ENCODE measurements at regions not wholly inside any gene's neighbourhood (a gene's known extent, or its start where the extent isn't known, plus 50 kb on each side); places are given as distances from the start of the nearest gene placed in this dataset.

DNA sequence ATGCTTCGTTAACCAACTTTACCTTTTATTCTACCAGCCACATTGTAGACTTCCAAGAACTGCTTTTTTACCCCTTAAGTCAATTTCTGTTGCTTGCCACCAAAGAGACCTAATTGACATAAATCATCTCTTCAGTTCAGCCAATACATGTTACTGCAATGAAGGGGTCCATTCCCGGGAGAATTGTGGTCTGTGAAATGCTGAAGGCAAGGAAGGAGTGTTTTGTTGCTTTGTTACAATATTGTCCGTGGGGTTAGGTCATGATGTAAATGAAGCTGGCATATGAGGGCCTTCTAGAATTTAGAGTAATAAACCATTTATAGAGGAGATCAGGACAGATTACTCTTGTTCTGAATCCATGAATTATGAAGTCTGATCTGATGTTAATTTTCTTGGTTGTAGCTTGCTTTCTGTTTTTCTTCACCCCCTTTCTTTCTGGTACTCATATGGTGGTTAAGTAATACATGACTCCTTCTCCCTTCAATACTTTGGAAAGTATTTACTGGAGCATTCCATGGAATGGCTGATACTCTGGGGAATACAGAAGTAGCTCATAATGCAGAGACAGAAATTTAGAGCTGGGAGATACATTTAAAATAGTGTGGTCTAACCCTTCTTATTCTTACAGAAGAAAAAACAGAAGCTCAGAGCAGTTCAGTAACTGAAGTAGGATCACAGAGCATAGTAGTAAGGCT, 297.0 kb upstream of the CLINT1 start (continued):
- TF ChIP-seq, protein P1, sequence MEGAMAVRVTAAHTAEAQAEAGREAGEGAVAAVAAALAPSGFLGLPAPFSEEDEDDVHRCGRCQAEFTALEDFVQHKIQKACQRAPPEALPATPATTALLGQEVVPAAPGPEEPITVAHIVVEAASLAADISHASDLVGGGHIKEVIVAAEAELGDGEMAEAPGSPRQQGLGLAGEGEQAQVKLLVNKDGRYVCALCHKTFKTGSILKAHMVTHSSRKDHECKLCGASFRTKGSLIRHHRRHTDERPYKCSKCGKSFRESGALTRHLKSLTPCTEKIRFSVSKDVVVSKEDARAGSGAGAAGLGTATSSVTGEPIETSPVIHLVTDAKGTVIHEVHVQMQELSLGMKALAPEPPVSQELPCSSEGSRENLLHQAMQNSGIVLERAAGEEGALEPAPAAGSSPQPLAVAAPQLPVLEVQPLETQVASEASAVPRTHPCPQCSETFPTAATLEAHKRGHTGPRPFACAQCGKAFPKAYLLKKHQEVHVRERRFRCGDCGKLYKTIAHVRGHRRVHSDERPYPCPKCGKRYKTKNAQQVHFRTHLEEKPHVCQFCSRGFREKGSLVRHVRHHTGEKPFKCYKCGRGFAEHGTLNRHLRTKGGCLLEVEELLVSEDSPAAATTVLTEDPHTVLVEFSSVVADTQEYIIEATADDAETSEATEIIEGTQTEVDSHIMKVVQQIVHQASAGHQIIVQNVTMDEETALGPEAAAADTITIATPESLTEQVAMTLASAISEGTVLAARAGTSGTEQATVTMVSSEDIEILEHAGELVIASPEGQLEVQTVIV (IDR thresholded peaks at IDR 0.05; ENCODE audit: borderline replicate concordance, partially characterized antibody), result no peak
- no peak for TF ChIP-seq TCF3 (IDR thresholded peaks at IDR 0.05; ENCODE audit: borderline replicate concordance, insufficient read depth, low read depth, low read length)
- TF ChIP-seq, protein P2, sequence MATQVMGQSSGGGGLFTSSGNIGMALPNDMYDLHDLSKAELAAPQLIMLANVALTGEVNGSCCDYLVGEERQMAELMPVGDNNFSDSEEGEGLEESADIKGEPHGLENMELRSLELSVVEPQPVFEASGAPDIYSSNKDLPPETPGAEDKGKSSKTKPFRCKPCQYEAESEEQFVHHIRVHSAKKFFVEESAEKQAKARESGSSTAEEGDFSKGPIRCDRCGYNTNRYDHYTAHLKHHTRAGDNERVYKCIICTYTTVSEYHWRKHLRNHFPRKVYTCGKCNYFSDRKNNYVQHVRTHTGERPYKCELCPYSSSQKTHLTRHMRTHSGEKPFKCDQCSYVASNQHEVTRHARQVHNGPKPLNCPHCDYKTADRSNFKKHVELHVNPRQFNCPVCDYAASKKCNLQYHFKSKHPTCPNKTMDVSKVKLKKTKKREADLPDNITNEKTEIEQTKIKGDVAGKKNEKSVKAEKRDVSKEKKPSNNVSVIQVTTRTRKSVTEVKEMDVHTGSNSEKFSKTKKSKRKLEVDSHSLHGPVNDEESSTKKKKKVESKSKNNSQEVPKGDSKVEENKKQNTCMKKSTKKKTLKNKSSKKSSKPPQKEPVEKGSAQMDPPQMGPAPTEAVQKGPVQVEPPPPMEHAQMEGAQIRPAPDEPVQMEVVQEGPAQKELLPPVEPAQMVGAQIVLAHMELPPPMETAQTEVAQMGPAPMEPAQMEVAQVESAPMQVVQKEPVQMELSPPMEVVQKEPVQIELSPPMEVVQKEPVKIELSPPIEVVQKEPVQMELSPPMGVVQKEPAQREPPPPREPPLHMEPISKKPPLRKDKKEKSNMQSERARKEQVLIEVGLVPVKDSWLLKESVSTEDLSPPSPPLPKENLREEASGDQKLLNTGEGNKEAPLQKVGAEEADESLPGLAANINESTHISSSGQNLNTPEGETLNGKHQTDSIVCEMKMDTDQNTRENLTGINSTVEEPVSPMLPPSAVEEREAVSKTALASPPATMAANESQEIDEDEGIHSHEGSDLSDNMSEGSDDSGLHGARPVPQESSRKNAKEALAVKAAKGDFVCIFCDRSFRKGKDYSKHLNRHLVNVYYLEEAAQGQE (IDR thresholded peaks at IDR 0.05; ENCODE audit: low read depth, low read length), result no peak
- no peak for TF ChIP-seq IRF4 (IDR thresholded peaks at IDR 0.05; ENCODE audit: low read depth, low read length)
- TF ChIP-seq MTA3 (IDR thresholded peaks at IDR 0.05; ENCODE audit: borderline replicate concordance, low read length), result no peak
- TF ChIP-seq NBN (IDR thresholded peaks at IDR 0.05), result no peak
- no peak for TF ChIP-seq ASH2L (IDR thresholded peaks at IDR 0.05; ENCODE audit: borderline replicate concordance, low read depth)
- TF ChIP-seq, protein P3, sequence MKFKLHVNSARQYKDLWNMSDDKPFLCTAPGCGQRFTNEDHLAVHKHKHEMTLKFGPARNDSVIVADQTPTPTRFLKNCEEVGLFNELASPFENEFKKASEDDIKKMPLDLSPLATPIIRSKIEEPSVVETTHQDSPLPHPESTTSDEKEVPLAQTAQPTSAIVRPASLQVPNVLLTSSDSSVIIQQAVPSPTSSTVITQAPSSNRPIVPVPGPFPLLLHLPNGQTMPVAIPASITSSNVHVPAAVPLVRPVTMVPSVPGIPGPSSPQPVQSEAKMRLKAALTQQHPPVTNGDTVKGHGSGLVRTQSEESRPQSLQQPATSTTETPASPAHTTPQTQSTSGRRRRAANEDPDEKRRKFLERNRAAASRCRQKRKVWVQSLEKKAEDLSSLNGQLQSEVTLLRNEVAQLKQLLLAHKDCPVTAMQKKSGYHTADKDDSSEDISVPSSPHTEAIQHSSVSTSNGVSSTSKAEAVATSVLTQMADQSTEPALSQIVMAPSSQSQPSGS (IDR thresholded peaks at IDR 0.05; ENCODE audit: low read length), result no peak
- TF ChIP-seq, protein P4, sequence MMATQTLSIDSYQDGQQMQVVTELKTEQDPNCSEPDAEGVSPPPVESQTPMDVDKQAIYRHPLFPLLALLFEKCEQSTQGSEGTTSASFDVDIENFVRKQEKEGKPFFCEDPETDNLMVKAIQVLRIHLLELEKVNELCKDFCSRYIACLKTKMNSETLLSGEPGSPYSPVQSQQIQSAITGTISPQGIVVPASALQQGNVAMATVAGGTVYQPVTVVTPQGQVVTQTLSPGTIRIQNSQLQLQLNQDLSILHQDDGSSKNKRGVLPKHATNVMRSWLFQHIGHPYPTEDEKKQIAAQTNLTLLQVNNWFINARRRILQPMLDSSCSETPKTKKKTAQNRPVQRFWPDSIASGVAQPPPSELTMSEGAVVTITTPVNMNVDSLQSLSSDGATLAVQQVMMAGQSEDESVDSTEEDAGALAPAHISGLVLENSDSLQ (IDR thresholded peaks at IDR 0.05), result no peak
